NCI-H2081 treated with DMSO at 0.1 percent for 48 hours (cell line): ENCODE measurements at regions not wholly inside any gene's neighbourhood (a gene's known extent, or its start where the extent isn't known, plus 50 kb on each side); places are given as distances from the start of the nearest gene placed in this dataset.

Experiments
- DNase-seq: peaks from one replicate; lab custom pipeline; 2025; lab: John Stamatoyannopoulos, UW

GRCh38 chr13:44176173-44176572 is 197.5 kb upstream of the SERP2 start:
- DNase-seq = no peak

DNA sequence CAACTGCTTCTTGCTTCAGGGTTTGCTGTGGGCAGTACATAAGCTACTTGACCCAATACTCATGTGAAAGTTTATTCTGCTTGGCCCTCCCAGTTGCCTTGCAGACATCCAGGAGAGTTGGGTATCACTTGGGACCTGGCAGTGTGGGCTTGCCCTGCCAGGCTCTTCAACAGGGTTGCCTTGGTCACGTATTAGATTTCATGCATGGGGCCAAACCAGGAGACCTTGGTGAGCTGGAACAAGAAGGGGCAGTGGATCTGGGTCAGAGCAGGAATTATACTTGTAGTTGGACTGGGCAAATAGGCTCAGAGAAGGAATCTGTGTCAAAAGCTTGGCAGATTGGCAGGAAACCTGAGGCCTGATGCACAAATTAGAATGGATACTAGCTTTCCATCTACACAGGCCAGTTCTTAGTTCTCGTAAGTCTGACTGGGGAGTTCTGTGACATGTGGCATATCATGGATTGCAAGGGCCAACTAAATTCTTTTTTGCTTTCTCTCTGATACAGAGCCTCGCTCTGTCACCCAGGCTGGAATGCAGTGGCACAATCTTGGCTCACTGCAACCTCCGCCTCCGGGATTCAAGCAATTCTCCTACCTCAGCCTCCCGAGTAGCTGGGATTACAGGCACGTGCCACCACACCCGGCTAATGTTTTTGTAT is 192.6 kb upstream of the SERP2 start:
- DNase-seq = no peak

DNA sequence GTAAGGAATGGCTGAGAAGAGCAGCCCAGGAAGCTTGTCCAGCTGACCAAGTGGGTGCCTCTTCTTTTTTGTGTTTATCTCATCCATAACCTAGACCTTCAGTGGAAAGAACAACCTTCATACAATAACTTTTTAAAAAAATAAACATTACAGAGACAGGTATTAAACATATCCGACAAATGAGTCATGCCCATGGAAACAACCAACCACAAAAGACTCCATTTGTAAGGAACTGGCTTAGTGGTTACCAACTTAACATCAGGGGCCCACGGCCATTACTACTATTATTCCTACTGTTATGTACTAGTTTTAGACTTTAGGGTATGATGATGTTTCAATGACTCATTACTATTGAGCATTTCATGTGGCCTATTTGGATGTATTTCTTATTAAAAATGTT is 191.7 kb upstream of the SERP2 start:
- no peak for DNase-seq

GRCh38 chr13:44184740-44185139 is 188.9 kb upstream of the SERP2 start:
- DNase-seq = no peak

GRCh38 chr13:44188257-44188656 is 185.4 kb upstream of the SERP2 start:
- no peak for DNase-seq

GRCh38 chr13:44189085-44189484 is 184.5 kb upstream of the SERP2 start:
- no peak for DNase-seq

DNA sequence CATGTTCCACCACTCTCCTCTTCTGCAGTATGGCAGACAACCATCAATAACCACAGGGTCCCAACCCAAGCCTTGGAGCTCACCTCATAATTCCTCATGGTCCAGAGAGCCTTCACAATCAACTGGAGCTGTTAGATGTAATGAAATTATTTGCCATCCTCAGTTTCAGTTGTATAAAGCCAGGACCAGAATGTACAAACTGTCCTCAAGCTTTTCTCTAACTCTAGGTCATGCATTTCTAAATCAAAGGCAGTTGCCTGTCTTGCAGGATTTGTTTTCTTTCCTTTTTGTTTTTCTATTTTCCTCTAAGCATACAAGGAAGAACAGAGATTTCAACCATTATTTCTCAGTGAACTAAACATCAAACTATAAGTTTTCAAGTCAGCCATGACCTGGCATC is 182.5 kb upstream of the SERP2 start:
- DNase-seq = no peak

- peak; percentile 90 for DNase-seq
Observed at GRCh38 chr13:44191504-44192171, 182.0 kb upstream of the SERP2 start.

GRCh38 chr13:44193731-44194130 is 179.9 kb upstream of the SERP2 start:
- DNase-seq = no peak

GRCh38 chr13:44195245-44195644 is 178.4 kb upstream of the SERP2 start:
- no peak for DNase-seq

DNA sequence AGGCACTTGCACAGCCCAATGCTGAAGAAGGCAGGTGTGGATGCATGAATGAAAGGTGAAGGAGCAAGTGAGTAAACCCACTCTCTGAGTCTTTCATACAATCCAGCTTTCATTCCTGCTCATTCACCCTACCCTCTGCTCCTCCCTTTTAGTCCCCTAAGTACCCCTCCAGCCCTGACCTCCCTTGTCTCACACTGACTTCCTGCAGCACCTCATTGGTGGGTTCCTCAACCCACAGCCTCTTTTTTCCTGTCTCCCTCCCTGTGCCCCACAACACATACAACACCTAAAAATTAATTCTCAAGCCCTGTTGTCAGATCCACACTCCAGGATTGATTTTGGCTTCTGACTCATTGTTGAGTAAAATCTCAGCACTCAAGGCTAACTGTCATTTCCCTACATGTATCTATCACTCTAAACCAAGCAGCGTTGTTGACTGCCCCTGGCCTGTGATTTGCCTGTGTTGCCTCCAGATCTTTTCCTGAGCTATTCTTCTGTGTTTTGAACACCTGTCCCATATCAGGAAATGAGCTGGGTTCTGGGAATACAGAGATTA is 177.3 kb upstream of the SERP2 start:
- no peak for DNase-seq

- DNase-seq = peak; percentile 92
Observed at GRCh38 chr13:44197791-44198770, 175.5 kb upstream of the SERP2 start.

DNA sequence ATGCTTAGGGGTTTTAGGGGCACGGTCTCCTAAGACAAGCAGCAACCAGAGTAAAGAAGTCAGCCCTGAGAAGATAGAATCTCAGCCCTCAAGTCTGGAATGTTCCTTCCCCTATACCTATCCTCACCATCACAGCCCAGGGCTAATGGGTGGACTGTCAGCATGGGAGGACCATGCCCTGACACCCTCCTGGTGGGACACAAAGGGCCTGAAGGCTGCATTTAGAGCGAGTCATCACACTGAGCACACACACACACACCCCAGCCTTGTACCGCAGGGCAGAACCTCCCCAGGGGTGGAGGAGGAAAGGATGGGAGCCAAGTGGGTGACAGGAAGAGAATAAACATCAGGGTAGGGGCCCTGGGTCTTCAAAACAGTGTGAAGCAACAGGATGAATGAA is 174.8 kb upstream of the SERP2 start:
- DNase-seq = no peak

DNA sequence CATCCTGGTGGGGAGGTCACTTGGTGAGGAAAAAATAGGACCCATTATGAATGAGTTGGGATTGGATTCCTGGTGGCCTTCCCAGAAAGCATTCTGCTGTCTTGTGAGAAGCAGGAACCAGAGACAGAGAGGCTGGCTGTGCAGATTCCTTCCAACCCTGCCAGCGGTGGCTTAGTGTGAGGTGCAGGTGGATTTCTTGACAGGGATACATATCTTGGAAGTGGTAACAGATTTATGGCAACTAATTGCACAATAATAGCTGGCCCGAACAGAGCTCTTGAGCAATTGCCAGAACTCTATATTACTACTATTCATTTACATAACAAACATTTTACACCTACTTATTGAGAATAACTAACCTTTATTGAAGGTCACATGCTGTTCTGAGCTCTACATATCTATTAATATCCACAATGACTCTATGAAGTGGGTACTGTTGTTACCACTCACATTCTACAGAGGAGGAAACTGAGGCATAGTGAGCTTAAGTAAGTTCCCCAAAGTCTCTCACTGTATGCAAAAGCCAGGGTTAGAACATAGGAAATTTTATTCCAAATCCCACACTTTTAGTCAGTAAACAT is 173.9 kb upstream of the SERP2 start:
- peak; percentile 84 for DNase-seq

- no peak for DNase-seq
Observed at GRCh38 chr13:44206434-44206833, 167.2 kb upstream of the SERP2 start.

DNA sequence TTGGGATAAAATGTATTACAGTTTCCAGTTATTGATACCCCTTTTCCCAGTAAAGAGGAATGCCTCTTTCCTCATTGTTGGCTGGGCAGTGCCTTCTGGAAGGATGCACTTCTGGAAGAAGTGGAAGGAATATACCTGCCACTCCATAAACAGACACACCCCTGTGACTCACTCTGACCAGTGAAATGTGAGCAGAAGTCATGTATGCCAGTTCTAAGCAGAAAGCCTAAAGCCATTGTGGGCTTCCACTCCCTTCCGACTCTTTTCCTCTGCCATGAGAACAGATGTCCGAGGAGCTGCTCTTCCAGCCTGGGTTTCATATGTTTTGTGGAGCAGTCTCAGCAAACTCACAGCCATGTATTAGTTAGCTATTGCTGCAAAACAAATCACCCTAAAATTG is 166.1 kb upstream of the SERP2 start:
- DNase-seq = no peak

DNA sequence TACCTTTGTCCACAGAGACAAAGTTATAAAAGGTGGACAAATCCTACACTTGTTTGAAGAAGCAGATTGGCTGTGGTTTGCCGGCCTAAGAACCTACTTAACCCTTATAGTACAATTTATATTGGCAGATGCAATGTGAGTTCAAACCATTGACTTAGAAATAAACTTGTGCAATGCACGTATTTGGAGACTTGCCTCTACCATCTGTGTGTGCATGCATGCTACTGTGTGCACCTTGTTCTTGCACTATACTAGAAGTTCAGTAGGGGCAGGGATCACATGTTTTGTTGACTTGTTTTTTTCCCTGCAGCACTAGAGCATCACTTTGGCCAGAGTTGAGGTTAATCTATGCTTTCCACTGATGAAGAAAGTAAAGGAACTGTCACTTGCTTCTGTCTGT is 163.1 kb upstream of the SERP2 start:
- DNase-seq = no peak

DNA sequence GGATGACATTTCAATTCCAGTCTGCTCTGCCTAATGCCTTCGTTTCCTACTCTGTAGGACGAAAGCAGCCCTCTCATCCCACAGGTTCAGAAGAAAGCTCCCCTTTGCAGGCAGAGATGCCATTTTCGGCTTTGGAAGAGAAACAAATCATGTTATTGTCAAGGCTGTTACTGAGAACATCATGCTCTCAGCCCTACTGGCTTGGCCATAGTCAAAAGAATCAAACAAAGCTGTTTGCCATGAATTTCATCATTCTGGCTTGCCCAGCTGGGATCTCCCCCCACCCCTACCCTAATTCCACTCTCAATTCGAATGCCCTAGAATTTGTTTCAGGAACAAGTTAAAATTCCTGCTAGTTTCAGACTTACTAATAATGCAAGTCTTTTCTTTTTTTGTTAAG is 162.3 kb upstream of the SERP2 start:
- DNase-seq = no peak

DNA sequence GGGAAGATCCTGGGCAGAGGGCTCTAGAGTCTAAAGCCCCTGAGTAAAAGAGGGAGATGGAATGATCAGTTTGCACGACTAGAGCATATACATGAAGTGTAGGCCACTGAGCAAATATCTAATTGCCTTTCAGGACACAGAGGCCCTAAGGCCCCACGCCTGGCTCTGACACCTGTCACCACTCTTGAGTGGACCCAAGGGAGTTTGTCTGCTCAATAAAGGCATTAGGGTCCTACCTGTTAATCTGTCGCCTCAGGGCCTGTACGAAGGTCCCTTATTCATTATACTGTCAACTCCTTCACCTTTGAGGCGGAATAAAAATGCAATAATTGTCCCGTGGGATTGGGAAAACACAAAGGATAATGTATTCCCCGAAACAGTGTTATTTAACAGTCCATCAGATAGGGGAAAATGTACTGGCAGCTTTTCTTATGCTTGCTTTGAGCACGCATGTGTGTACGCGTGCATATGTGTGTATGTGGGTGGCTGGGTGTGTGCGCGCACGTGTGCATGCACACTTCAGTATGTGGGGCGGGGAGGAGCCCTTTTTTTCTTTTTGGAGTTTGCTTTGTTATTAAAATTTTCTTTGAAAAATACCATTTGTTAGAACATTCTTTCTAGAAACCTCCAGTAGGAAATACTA is 161.8 kb upstream of the SERP2 start:
- no peak for DNase-seq

GRCh38 chr13:44212633-44213396 is 160.8 kb upstream of the SERP2 start:
- no peak for DNase-seq
